HEK293 (cell line): ENCODE measurements at regions not wholly inside any gene's neighbourhood (a gene's known extent, or its start where the extent isn't known, plus 50 kb on each side); places are given as distances from the start of the nearest gene placed in this dataset.

Experiments used
- CTCF ChIA-PET: fragments of 350-600 bp; formaldehyde crosslinking; extraction: SDS; loops from one replicate; lab custom pipeline; 2021; ENCODE audit warnings: antibody characterized with exemption; lab: Yijun Ruan, JAX
- POLR2A ChIA-PET: fragments of 300-600 bp; formaldehyde crosslinking; extraction: SDS; loops from one replicate; lab custom pipeline; 2020; ENCODE audit warnings: antibody characterized with exemption, inconsistent platforms; lab: Yijun Ruan, JAX
- H3K27ac ChIP-seq: fragments of 200-500 bp; sonication (Bioruptor generic); 2 replicates; pipeline ENCODE4 v1.5.1; 2014; ENCODE audit warnings: low read depth, low read length, control low read depth, inconsistent platforms; ENCODE audit errors: extremely low read depth
- H3K36me3 ChIP-seq, 2 experiments: fragments of 200-500 bp in 1 of 2; sonication (Bioruptor generic) in 1 of 2; 1 replicate in 1 of 2; 2 replicates in 1 of 2; pipeline ENCODE4 v1.5.1; 2014 to 2017; ENCODE audit warnings: inconsistent platforms in 2 of 2, low read length in 2 of 2; ENCODE audit not compliant: control insufficient read depth in 2 of 2, insufficient read depth in 1 of 2
- H3K4me1 ChIP-seq: fragments of 200-500 bp; sonication (Bioruptor generic); 2 replicates; pipeline ENCODE4 v1.5.1; 2014; ENCODE audit warnings: mild to moderate bottlenecking, low read length, inconsistent platforms; ENCODE audit not compliant: control insufficient read depth, insufficient read depth
- H3K4me3 ChIP-seq: 2 replicates; pipeline ENCODE4 v1.5.1; 2011; ENCODE audit warnings: low read depth, mild to moderate bottlenecking, control low read depth, low read length, moderate library complexity
- H3K9me3 ChIP-seq: fragments of 200-500 bp; sonication (Bioruptor generic); 2 replicates; pipeline ENCODE4 v1.5.1; 2014; ENCODE audit warnings: low read depth, low read length, inconsistent platforms; ENCODE audit not compliant: control insufficient read depth, insufficient read depth
- AEBP2 ChIP-seq: fragments of 450-650 bp; formaldehyde crosslinking; IDR thresholded peaks from 2 replicates; pipeline ENCODE4 v1.5.1; 2016; ENCODE audit warnings: missing biosample characterization, missing genetic modification characterization, borderline replicate concordance
- EGR2 ChIP-seq: fragments of 450-650 bp; formaldehyde crosslinking; IDR thresholded peaks from 2 replicates; pipeline ENCODE4 v1.5.1; 2016; ENCODE audit warnings: low read depth, missing biosample characterization, missing genetic modification characterization
- GLI4 ChIP-seq: fragments of 450-650 bp; formaldehyde crosslinking; IDR thresholded peaks from 2 replicates; pipeline ENCODE4 v1.5.1; 2016; ENCODE audit warnings: missing biosample characterization, missing genetic modification characterization
- HIC1 ChIP-seq: fragments of 450-650 bp; formaldehyde crosslinking; IDR thresholded peaks from 2 replicates; pipeline ENCODE4 v1.5.1; 2016; ENCODE audit warnings: missing biosample characterization, missing genetic modification characterization
- IKZF3 ChIP-seq: fragments of 450-650 bp; IDR thresholded peaks from 2 replicates; pipeline ENCODE4 v1.5.0; 2018; ENCODE audit warnings: missing biosample characterization, mild to moderate bottlenecking, missing genetic modification characterization, moderate library complexity
- KLF10 ChIP-seq: fragments of 450-650 bp; IDR thresholded peaks from 2 replicates; pipeline ENCODE4 v1.5.1; 2018; ENCODE audit warnings: missing biosample characterization, mild to moderate bottlenecking, missing genetic modification characterization
- KLF9 ChIP-seq: fragments of 450-650 bp; formaldehyde crosslinking; IDR thresholded peaks from 2 replicates; pipeline ENCODE4 v1.5.1; 2016; ENCODE audit warnings: missing biosample characterization, missing genetic modification characterization, low read depth
- PRDM2 ChIP-seq: fragments of 450-650 bp; formaldehyde crosslinking; IDR thresholded peaks from 2 replicates; pipeline ENCODE4 v1.5.1; 2016; ENCODE audit warnings: missing biosample characterization, missing genetic modification characterization, borderline replicate concordance
- TCF7L2 ChIP-seq: IDR thresholded peaks from 2 replicates; pipeline ENCODE4 v1.6.1; 2011; ENCODE audit warnings: low read depth, mild to moderate bottlenecking, inconsistent platforms, low read length, moderate library complexity, borderline replicate concordance
- ZBTB26 ChIP-seq: fragments of 450-650 bp; formaldehyde crosslinking; optimal IDR thresholded peaks from 2 replicates; pipeline ENCODE3; 2016; ENCODE audit warnings: missing biosample characterization, mild to moderate bottlenecking, missing genetic modification characterization
- ZNF239 ChIP-seq: fragments of 450-650 bp; formaldehyde crosslinking; IDR thresholded peaks from 2 replicates; pipeline ENCODE4 v1.5.1; 2016; ENCODE audit warnings: missing biosample characterization, missing genetic modification characterization
- ZNF292 ChIP-seq: fragments of 450-650 bp; formaldehyde crosslinking; IDR thresholded peaks from 2 replicates; pipeline ENCODE4 v1.5.1; 2016; ENCODE audit warnings: low read depth, missing biosample characterization, missing genetic modification characterization, borderline replicate concordance
- ZNF426 ChIP-seq: fragments of 450-650 bp; formaldehyde crosslinking; IDR thresholded peaks from 2 replicates; pipeline ENCODE4 v1.5.1; 2017; ENCODE audit warnings: missing biosample characterization, missing genetic modification characterization, mild to moderate bottlenecking, inconsistent platforms, moderate library complexity
- ZNF558 ChIP-seq: fragments of 450-650 bp; formaldehyde crosslinking; IDR thresholded peaks from 2 replicates; pipeline ENCODE4 v1.5.1; 2016; ENCODE audit warnings: missing biosample characterization, missing genetic modification characterization
- ZNF561 ChIP-seq: fragments of 450-650 bp; IDR thresholded peaks from 2 replicates; pipeline ENCODE4 v1.5.1; 2018; ENCODE audit warnings: missing biosample characterization, missing genetic modification characterization, borderline replicate concordance
- ZNF654 ChIP-seq: fragments of 450-650 bp; formaldehyde crosslinking; IDR thresholded peaks from 2 replicates; pipeline ENCODE4 v1.5.1; 2016; ENCODE audit warnings: low read depth, missing biosample characterization, missing genetic modification characterization

GRCh38 chr2:6369266-6369665 is 496.4 kb downstream of the CMPK2 start:
- ChIA-PET POLR2A (no interaction called here), CTCF (no interaction called here)
- TF ChIP-seq ZNF292 (tag by site-specific recombination) (no peak), GLI4 (tag by site-specific recombination) (no peak), ZNF558 (tag by site-specific recombination) (no peak), ZNF239 (no peak), AEBP2 (tag by site-specific recombination) (no peak), TCF7L2 (no peak), KLF10 (tag by site-specific recombination) (no peak), IKZF3 (no peak), PRDM2 (tag by site-specific recombination) (no peak), HIC1 (tag by site-specific recombination) (no peak), ZNF654 (tag by site-specific recombination) (no peak), KLF9 (tag by site-specific recombination) (no peak), ZBTB26 (tag by site-specific recombination) (no peak), ZNF426 (tag by site-specific recombination) (no peak), EGR2 (tag by site-specific recombination) (no peak), ZNF561 (tag by site-specific recombination) (no peak)
- no peaks in the 10 kb centered on the region for H3K36me3 ChIP-seq
- H3K27ac ChIP-seq, result no peak overlapping the region
- H3K9me3 ChIP-seq, result no peaks in the 10 kb centered on the region
- H3K4me3 ChIP-seq, result no peak overlapping the region
- no peaks in the 10 kb centered on the region for H3K4me1 ChIP-seq
